ENCODE measurements at regions not wholly inside any gene's neighbourhood (a gene's known extent, or its start where the extent isn't known, plus 50 kb on each side); places are given as distances from the start of the nearest gene placed in this dataset.

DNA sequence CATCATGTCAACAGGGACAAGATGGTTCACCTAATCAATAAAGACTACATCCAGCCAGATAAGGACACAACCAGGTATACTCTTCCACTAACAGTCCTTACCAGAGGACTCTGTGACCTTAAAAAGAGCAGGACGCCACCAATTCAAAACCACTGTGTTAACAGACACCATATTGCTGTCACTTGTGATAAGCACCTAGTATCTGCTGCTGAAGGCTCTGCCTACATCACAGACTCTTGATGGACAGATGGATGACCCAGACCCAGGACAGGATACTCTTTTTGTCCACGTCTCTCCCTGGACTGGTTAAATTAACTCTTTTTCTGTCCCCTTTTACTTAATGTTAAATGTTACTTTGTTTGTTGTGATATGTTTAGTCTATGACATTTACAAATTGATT, 586.2 kb upstream of the AGA start:
- H3K4me1 Mint-ChIP-seq (ENCODE audit: low read depth): no peaks in the 10 kb centered on the region
- no peak for DNase-seq (ENCODE audit: low spot score, unreplicated experiment)
- H3K27me3 Mint-ChIP-seq: no peaks in the 10 kb centered on the region
- no peaks in the 10 kb centered on the region for H3K36me3 Mint-ChIP-seq (ENCODE audit: insufficient read depth)
- H3K4me3 Mint-ChIP-seq (ENCODE audit: low read depth): no peak overlapping the region
- H3K27ac Mint-ChIP-seq: no peak overlapping the region
- TF ChIP-seq, protein P1, sequence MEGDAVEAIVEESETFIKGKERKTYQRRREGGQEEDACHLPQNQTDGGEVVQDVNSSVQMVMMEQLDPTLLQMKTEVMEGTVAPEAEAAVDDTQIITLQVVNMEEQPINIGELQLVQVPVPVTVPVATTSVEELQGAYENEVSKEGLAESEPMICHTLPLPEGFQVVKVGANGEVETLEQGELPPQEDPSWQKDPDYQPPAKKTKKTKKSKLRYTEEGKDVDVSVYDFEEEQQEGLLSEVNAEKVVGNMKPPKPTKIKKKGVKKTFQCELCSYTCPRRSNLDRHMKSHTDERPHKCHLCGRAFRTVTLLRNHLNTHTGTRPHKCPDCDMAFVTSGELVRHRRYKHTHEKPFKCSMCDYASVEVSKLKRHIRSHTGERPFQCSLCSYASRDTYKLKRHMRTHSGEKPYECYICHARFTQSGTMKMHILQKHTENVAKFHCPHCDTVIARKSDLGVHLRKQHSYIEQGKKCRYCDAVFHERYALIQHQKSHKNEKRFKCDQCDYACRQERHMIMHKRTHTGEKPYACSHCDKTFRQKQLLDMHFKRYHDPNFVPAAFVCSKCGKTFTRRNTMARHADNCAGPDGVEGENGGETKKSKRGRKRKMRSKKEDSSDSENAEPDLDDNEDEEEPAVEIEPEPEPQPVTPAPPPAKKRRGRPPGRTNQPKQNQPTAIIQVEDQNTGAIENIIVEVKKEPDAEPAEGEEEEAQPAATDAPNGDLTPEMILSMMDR (IDR thresholded peaks at IDR 0.05; ENCODE audit: unreplicated experiment): no peak
- no peaks in the 10 kb centered on the region for H3K9me3 Mint-ChIP-seq (ENCODE audit: low read depth)

DNA sequence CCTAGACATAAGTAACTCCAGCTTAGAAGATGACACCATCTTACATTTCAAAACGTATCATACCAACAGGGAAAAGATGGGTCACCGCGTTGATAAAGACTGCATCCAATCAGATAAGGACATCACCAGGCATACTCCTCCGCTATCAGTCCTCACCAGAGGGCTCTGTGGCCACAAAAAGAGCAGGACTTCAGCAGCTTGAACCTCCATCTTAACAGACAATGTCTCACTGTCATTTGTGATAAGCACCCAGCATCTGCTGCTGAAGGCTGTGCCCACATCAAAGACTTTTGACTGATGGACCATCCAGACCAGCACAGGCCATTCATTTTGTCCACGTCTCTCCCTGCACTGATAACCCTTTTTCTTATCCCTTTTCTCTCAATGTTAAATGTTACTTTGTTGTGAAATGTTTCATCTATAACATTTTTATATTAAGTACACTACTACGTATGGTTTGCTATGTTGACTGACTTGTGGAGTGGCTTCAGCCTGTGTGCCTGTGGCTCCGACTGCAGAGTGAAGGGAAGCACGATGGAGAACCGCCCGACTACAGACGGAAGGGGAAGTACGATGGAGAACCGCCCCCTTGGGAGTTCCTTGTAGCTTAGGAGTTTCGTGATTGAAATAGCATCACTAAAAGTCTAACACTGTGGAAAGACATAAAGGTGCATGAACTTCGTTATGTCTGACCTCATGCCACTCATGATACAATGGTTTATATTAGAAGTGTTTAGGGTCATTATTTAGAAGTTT, 595.4 kb upstream of the AGA start:
- Mint-ChIP-seq H3K9me3 (ENCODE audit: low read depth) (no peaks in the 10 kb centered on the region), H3K27me3 (no peaks in the 10 kb centered on the region), H3K4me3 (ENCODE audit: low read depth) (no peak overlapping the region), H3K27ac (no peak overlapping the region), H3K4me1 (ENCODE audit: low read depth) (no peaks in the 10 kb centered on the region), H3K36me3 (ENCODE audit: insufficient read depth) (no peaks in the 10 kb centered on the region)
- TF ChIP-seq, protein P1 (IDR thresholded peaks at IDR 0.05; ENCODE audit: unreplicated experiment): no peak
- DNase-seq (ENCODE audit: low spot score, unreplicated experiment): no peak

DNA sequence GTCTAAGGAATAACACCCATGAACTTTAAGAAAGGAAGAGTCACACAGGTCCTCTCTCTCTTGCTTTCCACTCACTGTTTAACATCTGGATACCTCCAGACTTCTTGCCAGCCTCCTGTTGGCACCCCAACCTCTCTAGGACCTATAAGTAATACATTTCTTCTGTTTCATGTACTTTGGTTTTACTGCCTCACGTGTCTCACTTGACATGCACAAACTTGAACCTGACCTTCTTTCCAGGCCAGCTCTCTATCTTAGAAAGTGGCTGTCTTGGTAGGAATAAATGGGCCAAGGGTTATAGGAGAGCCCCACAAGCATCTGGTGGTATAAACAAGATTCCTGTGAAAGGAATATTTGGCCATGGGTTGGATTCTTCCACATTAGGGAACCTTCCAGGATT, 614.8 kb upstream of the AGA start:
- H3K36me3 Mint-ChIP-seq (ENCODE audit: insufficient read depth): no peaks in the 10 kb centered on the region
- H3K9me3 Mint-ChIP-seq (ENCODE audit: low read depth): no peaks in the 10 kb centered on the region
- H3K27ac Mint-ChIP-seq: no peak overlapping the region
- H3K4me1 Mint-ChIP-seq (ENCODE audit: low read depth): no peaks in the 10 kb centered on the region
- no peak overlapping the region for H3K4me3 Mint-ChIP-seq (ENCODE audit: low read depth)
- DNase-seq (ENCODE audit: low spot score, unreplicated experiment): no peak
- TF ChIP-seq, protein P1 (IDR thresholded peaks at IDR 0.05; ENCODE audit: unreplicated experiment): no peak
- no peaks in the 10 kb centered on the region for H3K27me3 Mint-ChIP-seq

DNA sequence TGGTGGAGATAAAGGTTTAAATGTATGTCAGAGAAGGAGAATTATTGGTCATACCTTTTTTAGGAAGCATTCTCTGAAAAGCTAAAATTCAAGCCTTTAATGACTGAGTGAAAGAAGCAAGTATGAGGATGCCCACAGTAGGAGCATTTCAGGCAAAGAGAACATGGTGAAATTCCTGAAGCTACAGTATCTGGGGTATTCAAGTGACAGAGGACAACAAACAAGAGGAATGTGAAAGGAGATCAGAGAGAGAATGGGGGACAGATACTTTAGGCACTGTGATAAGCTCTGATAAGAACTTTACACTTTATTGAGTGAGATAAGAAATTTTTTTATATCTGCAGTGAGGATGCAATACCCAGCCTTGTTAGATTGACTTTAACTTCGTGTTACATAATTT, 621.3 kb upstream of the AGA start:
- Mint-ChIP-seq H3K4me3 (ENCODE audit: low read depth) (no peak overlapping the region), H3K36me3 (ENCODE audit: insufficient read depth) (no peaks in the 10 kb centered on the region), H3K4me1 (ENCODE audit: low read depth) (peaks cover 4% of the 10 kb centered on the region), H3K9me3 (ENCODE audit: low read depth) (no peaks in the 10 kb centered on the region), H3K27me3 (no peaks in the 10 kb centered on the region), H3K27ac (no peak overlapping the region)
- TF ChIP-seq, protein P1 (IDR thresholded peaks at IDR 0.05; ENCODE audit: unreplicated experiment): no peak
- no peak for DNase-seq (ENCODE audit: low spot score, unreplicated experiment)

DNA sequence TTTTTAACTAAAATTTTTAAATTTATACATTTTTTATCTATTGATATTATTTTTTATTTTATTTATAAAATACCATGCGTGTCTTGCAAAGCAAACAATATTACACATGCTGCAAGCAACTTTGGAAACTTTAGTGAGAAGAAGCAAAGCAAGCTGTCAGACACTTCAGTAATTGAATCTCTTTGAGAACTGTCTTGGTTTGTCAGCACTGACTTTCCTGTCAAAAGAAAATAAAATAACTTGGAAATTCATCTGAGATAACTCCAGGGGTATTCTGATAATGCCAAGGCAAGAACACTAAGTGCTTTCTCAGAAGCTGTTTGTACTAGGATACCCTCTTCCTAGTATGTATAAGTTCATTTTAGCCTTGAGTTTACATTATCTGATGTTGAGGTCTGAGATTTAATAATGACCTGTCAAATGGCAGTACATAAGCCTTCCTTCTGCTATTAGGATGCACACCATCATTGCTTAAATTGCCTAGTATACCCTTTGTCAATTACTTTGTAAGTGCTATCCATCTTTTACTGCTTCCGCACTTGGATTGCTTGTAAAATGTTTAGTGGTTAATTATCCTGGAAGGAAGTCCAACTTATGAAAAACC, 624.2 kb upstream of the AGA start:
- H3K36me3 Mint-ChIP-seq (ENCODE audit: insufficient read depth): no peaks in the 10 kb centered on the region
- TF ChIP-seq, protein P1 (IDR thresholded peaks at IDR 0.05; ENCODE audit: unreplicated experiment): no peak

More for the DNA sequence above, 624.2 kb upstream of the AGA start:
- Mint-ChIP-seq H3K4me3 (ENCODE audit: low read depth) (no peak overlapping the region), H3K9me3 (ENCODE audit: low read depth) (no peaks in the 10 kb centered on the region), H3K27me3 (no peaks in the 10 kb centered on the region), H3K4me1 (ENCODE audit: low read depth) (peaks cover 4% of the 10 kb centered on the region), H3K27ac (no peak overlapping the region)
- no peak for DNase-seq (ENCODE audit: low spot score, unreplicated experiment)
